GM23338 (cell line): ENCODE measurements at regions not wholly inside any gene's neighbourhood (a gene's known extent, or its start where the extent isn't known, plus 50 kb on each side); places are given as distances from the start of the nearest gene placed in this dataset.

Source experiments
- ATAC-seq: fragments of 200-7000 bp; cut with Tn5 transposase; 3 replicates; pipeline ENCODE4 v1.9.1; 2020
- DNase-seq: peaks from one replicate; pipeline ENCODE4 v3.0.0-alpha.2; 2015; ENCODE audit warnings: low spot score
- H2AFZ ChIP-seq: fragments of 200-600 bp; sonication (generic); 2 replicates; pipeline ENCODE4 v1.8.0; 2016; ENCODE audit warnings: antibody characterized with exemption, mild to moderate bottlenecking, moderate library complexity
- H3F3A ChIP-seq: fragments of 200-600 bp; sonication (generic); replicated peaks from 2 replicates; pipeline ENCODE4 v1.8.0; 2017; ENCODE audit warnings: antibody characterized with exemption, mixed run types, low read depth
- H3K27ac ChIP-seq: fragments of 200-600 bp; sonication (generic); 2 replicates; pipeline ENCODE4 v1.6.1; 2016; ENCODE audit warnings: low read depth
- H3K27me3 ChIP-seq: fragments of 200-600 bp; sonication (generic); 2 replicates; pipeline ENCODE4 v1.8.0; 2016; ENCODE audit warnings: mild to moderate bottlenecking, mixed run types, moderate library complexity; ENCODE audit not compliant: insufficient read depth
- H3K36me3 ChIP-seq: fragments of 200-600 bp; sonication (generic); 2 replicates; pipeline ENCODE4 v1.8.0; 2016; ENCODE audit warnings: mild to moderate bottlenecking; ENCODE audit not compliant: insufficient read depth
- H3K4me1 ChIP-seq: fragments of 200-600 bp; sonication (generic); 2 replicates; pipeline ENCODE4 v1.8.0; 2016; ENCODE audit warnings: mild to moderate bottlenecking, moderate library complexity; ENCODE audit not compliant: insufficient read depth
- H3K4me2 ChIP-seq: fragments of 200-600 bp; sonication (generic); 2 replicates; pipeline ENCODE4 v1.7.1; 2017; ENCODE audit warnings: mixed run types
- H3K4me3 ChIP-seq: fragments of 200-600 bp; sonication (generic); 2 replicates; pipeline ENCODE4 v1.6.1; 2016; ENCODE audit warnings: mixed run types
- H3K79me2 ChIP-seq: fragments of 200-600 bp; sonication (generic); replicated peaks from 2 replicates; pipeline ENCODE4 v1.8.0; 2017; ENCODE audit warnings: mild to moderate bottlenecking; ENCODE audit not compliant: insufficient read depth
- H3K9me2 ChIP-seq: fragments of 200-600 bp; sonication (generic); 2 replicates; pipeline ENCODE4 v1.8.0; 2017; ENCODE audit not compliant: insufficient read depth
- H4K20me1 ChIP-seq: fragments of 200-600 bp; sonication (generic); replicated peaks from 2 replicates; pipeline ENCODE4 v1.8.0; 2017; ENCODE audit warnings: mild to moderate bottlenecking; ENCODE audit not compliant: insufficient read depth
- H3K27ac Mint-ChIP-seq: 2 replicates; pipeline ENCODE4 v1.8.0; 2020; ENCODE audit warnings: inconsistent platforms, mild to moderate bottlenecking, moderate library complexity, mixed read lengths
- H3K27me3 Mint-ChIP-seq: 3 replicates; pipeline ENCODE4 v1.8.0; 2022; ENCODE audit warnings: low read depth, mild to moderate bottlenecking, moderate library complexity, mixed read lengths, inconsistent platforms; ENCODE audit not compliant: insufficient read depth, poor library complexity
- H3K36me3 Mint-ChIP-seq: 3 replicates; pipeline ENCODE4 v1.8.0; 2021; ENCODE audit warnings: low read depth, mild to moderate bottlenecking, inconsistent platforms, moderate library complexity, mixed read lengths
- H3K4me1 Mint-ChIP-seq: 3 replicates; pipeline ENCODE4 v1.8.0; 2020; ENCODE audit warnings: mild to moderate bottlenecking, inconsistent platforms, mixed read lengths
- H3K4me3 Mint-ChIP-seq: 3 replicates; pipeline ENCODE4 v1.8.0; 2021; ENCODE audit warnings: moderate library complexity, mild to moderate bottlenecking, inconsistent platforms, mixed read lengths
- H3K9me3 Mint-ChIP-seq: 3 replicates; pipeline ENCODE4 v1.8.0; 2020; ENCODE audit warnings: moderate library complexity, mild to moderate bottlenecking, inconsistent platforms, mixed read lengths
- CREB1 ChIP-seq: fragments of 250-450 bp; sonication (Bioruptor Pico); IDR thresholded peaks from 2 replicates; pipeline ENCODE4 v1.5.0; 2020; ENCODE audit warnings: low read depth, mild to moderate bottlenecking, moderate library complexity
- CTCF ChIP-seq, 2 experiments: fragments of 200-600 bp in 1 of 2; sonication (generic) in 1 of 2; conservative IDR thresholded peaks; 2 replicates each; pipeline versions ENCODE4 v1.5.1 to v1.6.1; 2016 to 2017; ENCODE audit warnings: antibody characterized with exemption in 2 of 2, low read depth in 2 of 2, mild to moderate bottlenecking in 2 of 2, moderate library complexity in 1 of 2
- ETS1 ChIP-seq: IDR thresholded peaks from 2 replicates; pipeline ENCODE4 v1.6.1; 2016; ENCODE audit warnings: antibody characterized with exemption
- EZH2phosphoT487 ChIP-seq: fragments of 200-600 bp; sonication (generic); IDR thresholded peaks from one replicate; pipeline ENCODE4 v1.8.1; 2018; ENCODE audit warnings: antibody characterized with exemption; ENCODE audit not compliant: unreplicated experiment
- JUNB ChIP-seq: IDR thresholded peaks from one replicate; pipeline ENCODE4 v1.6.1; 2016; ENCODE audit warnings: antibody characterized with exemption; ENCODE audit not compliant: unreplicated experiment
- NANOG ChIP-seq: IDR thresholded peaks from 2 replicates; pipeline ENCODE4 v1.6.1; 2016; ENCODE audit warnings: antibody characterized with exemption, borderline replicate concordance
- POLR2AphosphoS5 ChIP-seq: IDR thresholded peaks from 2 replicates; pipeline ENCODE4 v1.6.1; 2016; ENCODE audit warnings: antibody characterized with exemption, low read depth
- STAT1 ChIP-seq: IDR thresholded peaks from one replicate; pipeline ENCODE4 v1.6.1; 2016; ENCODE audit warnings: antibody characterized with exemption; ENCODE audit not compliant: unreplicated experiment
- ZNF114 ChIP-seq: fragments of 250-450 bp; sonication (Bioruptor Pico); IDR thresholded peaks from 2 replicates; pipeline ENCODE4 v1.5.0; 2020; ENCODE audit warnings: mild to moderate bottlenecking, moderate library complexity

GRCh38 chr2:76202866-76203265 is 492.2 kb upstream of the GCFC2 start:
- Histone ChIP-seq H3K27me3 (no peaks in the 10 kb centered on the region), H3K9me2 (peaks cover 15% of the 10 kb centered on the region), H3K79me2 (no peaks in the 10 kb centered on the region), H3F3A (no peaks in the 10 kb centered on the region), H3K36me3 (no peaks in the 10 kb centered on the region), H3K4me1 (no peaks in the 10 kb centered on the region), H3K4me2 (no peak overlapping the region), H3K27ac (no peak overlapping the region), H4K20me1 (no peaks in the 10 kb centered on the region), H2AFZ (no peak overlapping the region), H3K4me3 (no peak overlapping the region)
- Mint-ChIP-seq H3K36me3 (no peaks in the 10 kb centered on the region), H3K9me3 (no peaks in the 10 kb centered on the region), H3K4me1 (no peaks in the 10 kb centered on the region), H3K4me3 (no peak overlapping the region), H3K27me3 (peaks cover 3% of the 10 kb centered on the region), H3K27ac (no peak overlapping the region)
- ATAC-seq (no peak), DNase-seq (no peak)
- no peak for TF ChIP-seq STAT1
- TF ChIP-seq POLR2AphosphoS5: no peak
- no peak for TF ChIP-seq NANOG
- no peak for TF ChIP-seq JUNB
- TF ChIP-seq CTCF (conservative IDR thresholded peaks at IDR 0.05; ENCODE audit: low read depth in 2 of 2): no peak
- no peak for TF ChIP-seq EZH2phosphoT487
- no peak for TF ChIP-seq ZNF114 (CRISPR knock-in tag)
- no peak for TF ChIP-seq CREB1 (CRISPR knock-in tag)
- TF ChIP-seq ETS1: no peak

- TF ChIP-seq CTCF (conservative IDR thresholded peaks at IDR 0.05; ENCODE audit: low read depth in 2 of 2): peak; percentile 59 to 80
- no peak for TF ChIP-seq STAT1
- no peak for TF ChIP-seq ZNF114 (CRISPR knock-in tag)
- H3K27ac Mint-ChIP-seq: no peak overlapping the region
- no peaks in the 10 kb centered on the region for H3K36me3 Mint-ChIP-seq
- no peaks in the 10 kb centered on the region for H3K9me3 Mint-ChIP-seq
- Histone ChIP-seq H3K79me2 (no peaks in the 10 kb centered on the region), H3K4me2 (peak overlapping the region; percentile 16; the same call in 1 of the 2 replicates), H3K4me1 (no peaks in the 10 kb centered on the region), H3K27me3 (no peaks in the 10 kb centered on the region), H3F3A (no peaks in the 10 kb centered on the region), H3K9me2 (peaks cover 3% of the 10 kb centered on the region; the same call in 1 of the 2 replicates), H3K4me3 (no peak overlapping the region), H2AFZ (peak overlapping the region; percentile 81; the same call in 1 of the 2 replicates), H3K36me3 (no peaks in the 10 kb centered on the region), H4K20me1 (no peaks in the 10 kb centered on the region), H3K27ac (no peak overlapping the region)
- DNase-seq: peak; percentile 94
- no peaks in the 10 kb centered on the region; the same call in 2 of the 3 replicates for H3K4me1 Mint-ChIP-seq
- peak; percentile 75 for ATAC-seq
- H3K27me3 Mint-ChIP-seq: peaks cover 6% of the 10 kb centered on the region
- H3K4me3 Mint-ChIP-seq: no peak overlapping the region
Measured at GRCh38 chr2:76197842-76198448, 487.2 kb upstream of the GCFC2 start.
